Subcutaneous abdominal adipose tissue (tissue), 5 donors: ENCODE measurements at regions not wholly inside any gene's neighbourhood (a gene's known extent, or its start where the extent isn't known, plus 50 kb on each side); places are given as distances from the start of the nearest gene placed in this dataset.

Experiments used
- H3K27ac ChIP-seq: one replicate; pipeline ENCODE4 v1.7.0; 2013; ENCODE audit warnings: low read depth, mild to moderate bottlenecking, inconsistent platforms, low read length, moderate library complexity
- H3K27me3 ChIP-seq, 5 donors: one replicate each; pipeline ENCODE4 v1.7.0; 2013; ENCODE audit warnings: low read length in 5 of 5, inconsistent platforms in 1 of 5; ENCODE audit not compliant: control insufficient read depth in 5 of 5, insufficient read depth in 4 of 5
- H3K36me3 ChIP-seq, 5 donors: one replicate each; pipeline ENCODE4 v1.7.0; 2013; ENCODE audit warnings: low read length in 5 of 5; ENCODE audit not compliant: control insufficient read depth in 5 of 5, insufficient read depth in 5 of 5
- H3K4me1 ChIP-seq, 5 donors: one replicate each; pipeline ENCODE4 v1.7.0; 2013; ENCODE audit warnings: low read length in 5 of 5, mild to moderate bottlenecking in 3 of 5, moderate library complexity in 1 of 5; ENCODE audit not compliant: control insufficient read depth in 5 of 5, insufficient read depth in 5 of 5
- H3K4me3 ChIP-seq, 5 donors: one replicate each; pipeline ENCODE4 v1.7.0; 2013; ENCODE audit warnings: low read length in 5 of 5, low read depth in 1 of 5
- H3K9ac ChIP-seq, 5 donors: one replicate each; pipeline ENCODE4 v1.7.0; 2013; ENCODE audit warnings: low read length in 5 of 5, mild to moderate bottlenecking in 4 of 5, moderate library complexity in 3 of 5
- H3K9me3 ChIP-seq, 5 donors: one replicate each; pipeline ENCODE4 v1.7.0; 2013; ENCODE audit warnings: low read length in 5 of 5; ENCODE audit not compliant: control insufficient read depth in 5 of 5
- donor health status: healthy.
- donor health status: healthy.
- donor health status: healthy.
- donor health status: healthy.
- donor health status: healthy.

- Histone ChIP-seq H3K9me3 (no peaks in the 10 kb centered on the region), H3K4me3 (no peak overlapping the region), H3K36me3 (no peaks in the 10 kb centered on the region), H3K27me3 (no peaks in the 10 kb centered on the region), H3K27ac (no peak overlapping the region), H3K9ac (no peak overlapping the region), H3K4me1 (peaks cover 2 to 31% (median 26%) of the 10 kb centered on the region in 5 donors)
Measured at GRCh38 chr12:42707312-42708226, 118.0 kb upstream of the PRICKLE1 start.

- no peaks in the 10 kb centered on the region for H3K27me3 ChIP-seq
- no peak overlapping the region for H3K4me3 ChIP-seq
- H3K36me3 ChIP-seq, result no peaks in the 10 kb centered on the region
- H3K9me3 ChIP-seq, result no peaks in the 10 kb centered on the region
- peak overlapping the region; percentile 6 for H3K27ac ChIP-seq
- H3K4me1 ChIP-seq, result peaks cover 2 to 31% (median 26%) of the 10 kb centered on the region in 5 donors
- H3K9ac ChIP-seq, result peak overlapping the region in 1 of 5 donors; percentile 21
Measured at GRCh38 chr12:42706321-42706720, 116.8 kb upstream of the PRICKLE1 start.

- no peaks in the 10 kb centered on the region for H3K9me3 ChIP-seq
- peak overlapping the region in 1 of 5 donors; percentile 21 for H3K9ac ChIP-seq
- no peaks in the 10 kb centered on the region for H3K27me3 ChIP-seq
- H3K4me3 ChIP-seq, result no peak overlapping the region
- H3K27ac ChIP-seq, result peak overlapping the region; percentile 6
- peaks cover 2 to 31% (median 26%) of the 10 kb centered on the region in 5 donors for H3K4me1 ChIP-seq
- H3K36me3 ChIP-seq, result no peaks in the 10 kb centered on the region
Measured at GRCh38 chr12:42705863-42706262, 116.3 kb upstream of the PRICKLE1 start.

GRCh38 chr12:42704810-42705401 is 115.4 kb upstream of the PRICKLE1 start:
- H3K9me3 ChIP-seq, result no peaks in the 10 kb centered on the region
- no peaks in the 10 kb centered on the region for H3K36me3 ChIP-seq
- H3K27ac ChIP-seq, result no peak overlapping the region
- H3K27me3 ChIP-seq, result no peaks in the 10 kb centered on the region
- H3K9ac ChIP-seq, result no peak overlapping the region
- H3K4me3 ChIP-seq, result no peak overlapping the region
- H3K4me1 ChIP-seq, result peaks cover 2 to 31% (median 26%) of the 10 kb centered on the region in 5 donors

GRCh38 chr12:42704340-42704739 is 114.8 kb upstream of the PRICKLE1 start:
- peaks cover 2 to 31% (median 26%) of the 10 kb centered on the region in 5 donors for H3K4me1 ChIP-seq
- no peaks in the 10 kb centered on the region for H3K36me3 ChIP-seq
- no peak overlapping the region for H3K4me3 ChIP-seq
- H3K9ac ChIP-seq, result no peak overlapping the region
- H3K27ac ChIP-seq, result no peak overlapping the region
- no peaks in the 10 kb centered on the region for H3K9me3 ChIP-seq
- no peaks in the 10 kb centered on the region for H3K27me3 ChIP-seq

GRCh38 chr12:42701084-42701483 is 111.5 kb upstream of the PRICKLE1 start:
- Histone ChIP-seq H3K9ac (no peak overlapping the region), H3K27ac (no peak overlapping the region), H3K9me3 (no peaks in the 10 kb centered on the region), H3K4me3 (no peak overlapping the region), H3K4me1 (peaks cover 0 to 31% (median 26%) of the 10 kb centered on the region in 5 donors), H3K36me3 (no peaks in the 10 kb centered on the region), H3K27me3 (no peaks in the 10 kb centered on the region)

- H3K36me3 ChIP-seq, result no peaks in the 10 kb centered on the region
- peaks cover 0 to 26% (median 20%) of the 10 kb centered on the region in 5 donors for H3K4me1 ChIP-seq
- no peak overlapping the region for H3K4me3 ChIP-seq
- H3K9ac ChIP-seq, result no peak overlapping the region
- no peaks in the 10 kb centered on the region for H3K27me3 ChIP-seq
- no peak overlapping the region for H3K27ac ChIP-seq
- no peaks in the 10 kb centered on the region for H3K9me3 ChIP-seq
Measured at GRCh38 chr12:42698213-42698612, 108.7 kb upstream of the PRICKLE1 start.

GRCh38 chr12:42696406-42697149 is 107.0 kb upstream of the PRICKLE1 start:
- Histone ChIP-seq H3K27me3 (no peaks in the 10 kb centered on the region), H3K36me3 (no peaks in the 10 kb centered on the region), H3K4me1 (peaks cover 0 to 26% (median 22%) of the 10 kb centered on the region in 5 donors), H3K9me3 (no peaks in the 10 kb centered on the region), H3K9ac (peak overlapping the region in 4 of 5 donors; percentile 2 to 57 (median 30)), H3K4me3 (peak overlapping the region in 2 of 5 donors; percentile 1 to 15), H3K27ac (peak overlapping the region; percentile 67)

- Histone ChIP-seq H3K27ac (no peak overlapping the region), H3K4me3 (no peak overlapping the region), H3K36me3 (no peaks in the 10 kb centered on the region)
Measured at GRCh38 chr12:42695490-42695995, 106.0 kb upstream of the PRICKLE1 start.

More at GRCh38 chr12:42695490-42695995, 106.0 kb upstream of the PRICKLE1 start:
- Histone ChIP-seq H3K9ac (no peak overlapping the region), H3K9me3 (peaks cover 0 to 2% (median 0%) of the 10 kb centered on the region in 5 donors), H3K27me3 (no peaks in the 10 kb centered on the region), H3K4me1 (peaks cover 0 to 26% (median 22%) of the 10 kb centered on the region in 5 donors)
